GM18498 (cell line): ENCODE measurements at regions not wholly inside any gene's neighbourhood (a gene's known extent, or its start where the extent isn't known, plus 50 kb on each side); places are given as distances from the start of the nearest gene placed in this dataset.
A peak's percentile ranks its signal among the peaks of the same experiment; 100 is the strongest.

Experiments used
- ATAC-seq: cut with Tn5 transposase; IDR thresholded peaks from one replicate; pipeline ENCODE4 v1.9.1; 2021; ENCODE audit warnings: mild to moderate bottlenecking, moderate library complexity; ENCODE audit not compliant: unreplicated experiment

DNA sequence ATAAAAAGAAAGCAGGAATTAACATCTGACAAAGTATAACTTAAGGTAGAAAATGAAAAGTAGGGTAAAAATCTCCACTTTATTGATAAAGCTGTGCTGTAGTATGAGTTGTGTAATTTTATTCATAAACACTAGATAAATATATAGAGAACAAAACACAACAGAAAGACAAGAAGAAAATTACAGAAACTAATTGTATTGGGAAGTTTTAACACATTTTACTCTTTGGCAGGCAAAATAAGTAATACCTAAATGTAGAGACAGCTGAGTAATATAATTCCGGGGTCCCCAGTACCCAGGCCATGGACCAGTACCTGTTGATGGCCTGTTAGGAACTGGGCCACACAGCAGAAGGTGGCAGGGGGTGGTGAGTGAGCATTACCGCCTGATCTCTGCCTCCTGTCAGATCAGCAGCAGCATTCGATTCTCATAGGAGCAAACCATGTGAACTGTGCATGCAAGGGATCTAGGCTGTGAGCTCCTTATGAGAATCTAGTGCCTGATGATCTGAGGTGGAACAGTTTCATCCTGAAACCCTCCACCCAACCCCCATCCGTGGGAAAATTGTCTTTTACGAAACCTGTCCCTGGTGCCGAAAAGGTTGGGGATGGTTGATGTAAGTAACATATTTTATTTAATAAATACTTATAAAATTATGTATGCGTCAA, 84.4 kb upstream of the ETV6 start:
- peak; percentile 39 for ATAC-seq

DNA sequence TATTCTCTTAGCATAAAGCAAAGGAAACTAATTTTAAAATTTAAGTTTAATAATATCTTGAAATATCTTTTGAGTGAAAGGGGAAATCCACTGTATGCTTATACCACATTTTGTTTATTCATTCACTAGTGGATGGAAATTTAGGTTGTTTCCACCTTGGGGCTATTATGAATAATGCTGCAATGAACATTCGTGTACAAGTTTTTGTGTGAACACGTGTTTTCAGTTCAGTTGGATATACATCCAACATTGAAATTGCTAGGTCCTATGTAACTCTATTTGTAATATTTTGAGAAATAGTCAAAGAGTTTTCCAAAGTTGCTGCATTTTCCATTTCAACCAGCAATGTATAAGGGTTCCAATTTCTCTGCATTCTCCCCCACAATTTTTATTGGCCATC, 83.7 kb upstream of the ETV6 start:
- ATAC-seq, result no peak

DNA sequence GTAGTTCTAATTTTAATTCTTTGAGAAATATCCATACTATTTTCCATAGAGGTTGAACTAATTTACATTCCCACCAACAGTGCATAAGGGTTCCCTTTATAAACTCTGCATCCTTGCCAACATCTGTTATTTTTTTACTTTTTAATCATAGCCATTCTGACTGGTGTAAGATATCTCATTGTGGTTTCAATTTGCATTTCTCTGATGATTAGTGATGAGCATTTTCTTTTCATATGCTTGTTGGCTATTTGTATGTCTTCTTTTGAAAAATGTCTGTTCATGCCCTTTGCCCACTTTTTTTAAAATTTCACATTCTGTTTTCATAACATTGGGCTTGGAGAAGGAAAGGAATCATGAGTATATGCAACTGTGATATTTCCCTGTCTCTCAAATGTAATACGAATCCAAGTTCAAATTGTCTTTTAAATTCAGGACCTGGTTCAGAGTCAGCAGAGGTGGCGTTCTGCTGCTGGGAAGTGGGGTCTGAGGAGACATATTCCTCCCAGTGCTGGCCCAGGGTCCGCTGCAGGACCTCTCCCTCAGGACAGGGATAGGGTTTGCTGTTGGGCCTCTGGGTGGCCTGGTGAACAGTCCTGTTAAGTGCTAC, 81.2 kb upstream of the ETV6 start:
- no peak for ATAC-seq

DNA sequence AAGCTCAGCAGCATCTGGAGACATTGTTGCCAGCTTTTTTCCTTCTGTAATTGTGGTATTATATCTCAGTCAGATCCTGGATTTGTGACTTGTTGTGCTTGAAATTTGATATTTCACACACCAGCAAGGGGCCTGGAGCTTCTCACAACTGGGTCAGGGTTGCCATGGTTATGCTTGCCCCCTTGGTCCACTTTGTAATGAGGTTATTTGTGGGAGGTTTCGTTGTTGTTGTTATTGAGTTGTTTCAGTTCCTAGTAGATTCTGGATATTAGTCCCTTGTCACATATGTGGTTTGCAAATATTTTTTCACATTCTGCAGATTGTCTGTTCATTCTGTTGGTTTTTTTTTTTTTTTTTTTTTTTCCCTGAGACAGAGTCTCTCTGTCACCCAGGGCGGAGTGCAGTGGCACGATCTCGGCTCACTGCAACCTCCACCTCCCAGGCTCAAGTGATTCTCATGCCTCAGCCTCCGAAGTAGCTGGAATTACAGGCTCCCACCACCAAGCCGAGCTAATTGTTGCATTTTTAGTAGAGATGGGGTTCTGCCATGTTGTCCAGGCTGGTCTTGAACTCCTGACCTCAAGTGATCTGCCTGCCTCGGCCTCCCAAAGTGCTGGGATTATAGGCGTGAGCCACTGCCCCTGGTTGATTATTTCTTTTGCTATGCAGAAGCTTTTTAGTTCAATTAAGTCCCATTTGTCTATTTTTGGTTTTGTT, 80.6 kb upstream of the ETV6 start:
- peak; percentile 88 for ATAC-seq

DNA sequence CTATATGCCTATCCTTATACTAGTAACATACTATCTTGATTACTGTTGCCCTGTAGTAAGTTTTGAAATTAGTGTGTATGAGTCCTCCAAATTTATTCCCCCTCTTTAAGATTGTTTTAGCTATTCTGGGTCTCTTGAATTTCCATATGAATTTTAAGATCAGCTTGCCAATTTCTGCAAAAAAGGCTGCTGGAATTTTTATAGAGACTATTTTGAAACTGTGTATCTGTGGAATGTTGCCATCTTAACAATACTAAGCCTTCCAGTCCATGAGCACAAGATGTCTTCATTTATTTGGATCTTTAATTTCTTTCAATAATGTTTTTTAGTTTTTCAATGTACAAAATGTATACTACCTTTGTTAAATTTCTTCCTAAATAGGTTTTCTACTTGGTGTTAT, 79.8 kb upstream of the ETV6 start:
- ATAC-seq, result no peak

DNA sequence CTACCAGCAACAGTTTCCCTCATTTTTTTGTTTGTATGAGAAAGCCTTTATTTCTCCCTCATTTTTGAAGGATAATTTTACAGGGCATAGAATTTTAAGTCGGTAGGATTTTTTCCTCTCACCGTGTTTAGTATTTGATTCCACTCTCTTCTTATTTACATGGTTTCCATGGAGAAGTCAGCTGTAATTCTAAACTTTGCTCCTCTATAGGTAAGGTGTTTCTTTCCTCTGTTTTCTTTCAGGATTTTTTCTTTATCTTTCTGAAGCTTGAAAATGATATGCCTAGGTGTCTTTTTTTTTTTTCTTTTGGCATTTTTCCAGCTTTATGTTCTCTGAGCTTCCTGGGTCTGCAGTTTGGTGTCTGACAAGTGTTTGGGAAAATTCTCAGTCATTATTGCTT, 75.6 kb upstream of the ETV6 start:
- no peak for ATAC-seq

DNA sequence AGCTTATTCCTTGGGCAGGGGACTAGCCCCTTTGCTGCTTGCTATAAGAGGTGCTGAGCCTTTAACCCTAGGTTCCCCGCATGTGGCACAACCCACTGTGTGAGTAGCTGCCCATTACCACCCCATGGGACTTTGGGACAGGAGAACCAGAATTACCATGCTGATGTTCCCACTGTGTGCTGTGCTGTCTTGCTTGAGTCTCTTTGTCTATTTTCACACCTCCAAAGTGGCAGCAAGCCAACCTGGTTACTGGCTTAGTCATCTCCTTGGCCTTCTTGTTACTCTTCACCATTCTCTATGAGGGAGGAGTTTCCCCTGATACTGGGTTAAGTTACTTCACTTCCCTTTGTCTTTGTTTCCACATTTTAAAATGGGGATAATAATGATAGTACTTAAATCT, 73.4 kb upstream of the ETV6 start:
- peak; percentile 59 for ATAC-seq

DNA sequence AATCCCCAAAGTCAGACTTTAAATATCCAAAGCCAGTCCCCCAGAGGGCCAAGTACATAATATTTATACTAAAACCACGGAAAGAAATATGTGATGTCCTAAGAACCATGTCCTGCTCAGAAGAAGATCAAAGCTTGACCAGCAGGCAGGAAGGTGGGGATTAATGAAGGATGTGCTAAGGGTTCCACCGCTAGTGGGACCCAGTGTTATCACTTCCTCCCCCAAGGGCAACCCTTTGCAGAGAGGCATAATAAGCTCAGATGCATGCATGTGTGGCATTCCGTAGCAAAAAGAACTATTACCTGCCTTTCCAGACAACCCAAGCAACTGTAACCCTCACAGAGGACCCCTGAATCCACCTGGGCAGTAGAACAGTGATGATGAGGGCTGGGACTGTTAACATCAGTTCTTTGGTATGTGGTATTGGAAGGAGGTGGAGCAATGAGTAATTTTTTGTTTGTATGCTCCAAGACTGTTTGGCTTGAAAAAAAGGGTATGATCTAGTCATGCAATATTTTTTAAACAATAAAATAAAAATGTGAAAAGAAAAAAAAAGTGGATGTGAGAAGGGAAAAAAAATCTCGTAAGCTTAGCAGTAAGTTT, 71.7 kb upstream of the ETV6 start:
- no peak for ATAC-seq

DNA sequence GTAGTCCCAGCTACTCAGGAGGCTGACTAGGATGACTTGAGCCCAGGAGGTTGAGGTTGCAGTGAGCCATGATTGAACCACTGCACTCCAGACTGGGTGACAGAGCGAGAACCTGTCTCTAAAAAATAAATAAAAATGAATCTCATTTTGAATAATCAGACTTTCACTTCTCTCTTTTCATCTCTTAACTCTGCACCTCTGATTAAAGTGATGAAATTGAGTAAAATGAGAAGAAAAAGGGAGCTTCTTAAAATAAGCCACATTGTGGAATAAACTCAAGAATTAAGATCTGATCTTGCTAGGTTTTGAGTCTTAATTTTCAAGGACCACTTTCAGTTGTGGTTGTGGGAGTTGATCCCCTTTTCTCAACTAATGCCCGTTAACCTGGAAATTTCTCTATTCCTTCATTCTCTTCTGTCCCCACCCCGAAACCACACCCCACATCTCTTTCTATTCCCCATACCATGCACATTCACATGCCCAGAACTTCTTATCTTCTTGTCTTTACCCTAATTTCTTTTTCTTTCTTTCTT, 70.9 kb upstream of the ETV6 start:
- peak; percentile 53 for ATAC-seq

DNA sequence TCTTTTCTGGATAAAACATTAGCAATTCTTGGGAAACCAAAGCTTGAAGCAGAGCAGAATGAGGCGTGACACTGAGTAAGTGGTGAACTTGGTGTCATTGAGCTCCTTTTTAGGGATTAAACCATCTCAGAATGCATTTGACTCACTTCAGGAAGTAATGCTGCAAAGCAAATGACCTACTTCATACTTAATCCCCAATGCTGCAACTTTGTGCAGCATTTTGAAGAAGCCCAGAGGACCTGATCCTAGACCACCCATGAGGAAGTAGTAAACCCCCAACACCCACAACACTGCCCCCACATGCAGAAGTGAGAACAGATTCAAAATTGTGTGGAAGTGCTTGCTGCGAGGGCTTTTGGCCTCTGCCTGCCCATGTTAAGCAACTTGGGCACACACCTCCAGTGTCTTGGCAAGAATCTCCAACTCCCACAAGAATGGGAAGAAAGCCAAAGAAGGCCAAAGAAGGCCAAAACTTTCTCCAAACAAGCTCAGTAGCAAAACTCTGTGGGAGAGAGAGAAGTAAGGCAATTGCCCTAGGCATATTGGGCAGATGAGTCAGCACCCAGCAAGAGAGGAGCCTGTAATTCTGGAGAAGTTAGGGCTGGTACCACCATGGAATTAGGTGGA, 69.2 kb upstream of the ETV6 start:
- no peak for ATAC-seq

DNA sequence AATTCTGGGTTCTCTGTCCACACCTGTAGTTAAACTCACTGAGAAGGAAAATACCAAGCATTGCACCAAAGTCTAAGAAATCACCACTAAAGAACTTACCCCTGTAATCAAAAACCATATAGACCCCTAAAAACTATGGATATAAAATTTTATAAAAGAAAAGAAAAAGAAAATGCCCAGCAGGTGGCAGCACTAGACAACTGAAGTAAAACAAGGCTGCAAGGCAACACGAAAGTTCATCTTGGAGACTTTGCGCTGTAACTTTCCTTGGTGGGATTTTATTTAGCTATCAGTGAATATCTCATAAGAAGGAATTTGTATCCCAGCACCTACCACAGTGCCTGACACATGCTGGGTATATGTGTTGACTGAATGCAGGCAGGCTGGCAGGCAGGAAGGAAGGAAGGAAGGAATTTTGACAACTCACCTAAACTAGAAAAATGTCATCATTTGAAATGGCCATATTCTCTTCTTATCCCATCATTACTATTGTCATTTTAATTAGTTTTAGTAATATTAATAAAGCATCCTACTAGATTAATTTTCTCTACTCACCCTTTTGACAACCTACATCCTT, 68.2 kb upstream of the ETV6 start:
- ATAC-seq, result no peak

DNA sequence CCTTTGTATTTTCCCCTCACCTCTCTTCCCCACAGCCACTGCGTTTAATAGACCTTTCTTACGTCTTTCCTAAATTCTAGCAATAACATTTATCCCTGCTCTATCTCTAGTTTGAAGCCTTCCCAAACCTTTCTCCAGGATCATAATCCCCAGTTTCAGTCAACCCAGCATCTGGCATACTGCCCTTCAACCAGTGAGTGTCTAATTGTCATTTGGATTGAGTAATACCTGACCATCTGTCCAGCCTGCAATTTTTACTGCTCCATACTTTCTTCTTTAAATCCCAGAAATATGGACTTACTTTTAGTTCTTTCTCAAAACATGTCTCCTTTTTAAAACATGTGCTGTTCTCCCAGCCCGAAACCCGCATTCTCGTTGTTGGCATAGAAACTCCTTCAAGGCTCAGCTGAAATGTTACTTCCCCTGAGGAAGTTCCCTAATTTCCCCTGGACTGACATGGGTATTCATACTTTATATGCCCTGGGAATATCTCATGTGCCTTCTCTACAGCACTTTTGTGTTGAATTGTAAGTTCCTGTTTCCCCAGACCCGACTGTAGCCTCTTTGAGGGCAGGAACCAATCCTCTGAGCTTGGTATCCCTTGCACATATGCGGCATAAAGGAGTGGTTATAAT, 65.1 kb upstream of the ETV6 start:
- no peak for ATAC-seq

DNA sequence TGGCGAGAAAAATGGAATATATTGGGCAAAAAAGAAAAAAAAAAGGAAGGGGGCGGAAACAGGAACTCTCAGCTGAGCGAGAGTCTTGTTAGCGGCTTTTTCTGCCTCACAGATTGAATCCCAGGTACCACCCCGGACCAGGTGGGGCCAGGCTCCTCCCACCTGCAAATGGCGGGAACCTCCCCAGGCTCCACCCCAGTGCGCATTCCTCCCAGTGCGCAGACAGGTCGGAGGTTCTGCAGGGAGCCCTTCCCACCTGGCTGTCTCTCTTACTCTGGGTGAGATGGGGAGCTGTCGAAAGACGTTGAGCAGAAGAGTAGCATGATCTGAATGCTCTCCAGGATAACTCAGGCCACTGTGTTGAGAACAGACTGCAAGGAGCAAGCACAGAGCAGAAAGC, 57.0 kb upstream of the ETV6 start:
- no peak for ATAC-seq

DNA sequence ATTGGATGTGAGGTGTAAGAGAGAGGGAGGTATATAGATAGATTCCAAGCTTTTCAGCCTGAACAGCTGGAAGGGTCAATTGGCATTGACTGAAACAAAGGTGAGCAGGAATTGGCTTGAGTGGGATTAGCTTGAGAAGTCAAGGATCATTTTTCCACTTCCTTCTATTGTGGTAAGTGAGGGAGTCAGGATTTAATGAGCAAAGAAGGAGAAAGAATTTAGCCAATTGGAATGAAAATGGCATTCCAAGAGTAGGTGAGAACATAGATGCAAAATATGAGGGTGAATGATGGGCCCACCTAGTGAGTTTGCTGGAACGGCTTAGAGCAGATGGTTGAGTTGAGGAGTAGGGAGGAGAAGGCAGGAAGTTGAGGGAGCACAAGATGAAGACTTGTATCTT, 56.5 kb upstream of the ETV6 start:
- no peak for ATAC-seq

DNA sequence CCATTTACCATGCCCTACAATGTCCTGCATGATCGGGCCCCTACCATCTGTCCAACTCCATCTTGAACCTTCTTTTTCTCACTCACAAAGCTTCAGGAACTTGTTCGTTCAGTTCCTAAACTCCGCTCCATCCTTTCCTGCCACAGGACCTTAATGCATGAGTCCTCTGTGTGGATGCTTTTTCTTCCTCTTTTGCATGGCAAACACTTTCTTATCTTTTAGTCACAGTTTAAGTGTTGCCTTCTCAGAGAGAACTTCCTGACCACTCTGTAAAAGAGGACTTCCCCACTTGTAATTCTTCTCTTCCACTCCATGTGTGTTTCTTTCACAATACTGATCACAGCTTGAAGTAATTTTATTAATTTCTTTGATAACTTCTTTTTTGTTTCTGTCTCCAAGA, 54.4 kb upstream of the ETV6 start:
- ATAC-seq, result no peak

DNA sequence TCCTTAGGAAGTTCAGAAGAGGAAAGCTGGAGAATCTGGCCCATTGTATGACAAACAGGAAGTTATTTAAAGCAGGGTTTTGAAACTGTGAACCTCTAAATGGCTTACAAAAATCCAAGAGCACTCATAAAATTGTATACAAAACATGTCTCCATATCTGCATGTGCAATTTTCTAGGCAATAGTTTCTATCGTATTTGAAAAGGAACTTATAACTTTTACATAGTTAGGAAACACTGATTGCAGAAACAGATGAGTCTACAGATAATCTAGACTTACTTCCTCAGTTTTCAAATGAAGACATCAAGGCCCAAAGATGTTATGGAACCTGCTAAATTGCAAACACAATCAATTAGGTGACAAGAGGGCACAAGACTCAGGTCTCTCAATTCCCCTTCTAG, 53.3 kb upstream of the ETV6 start:
- ATAC-seq, result no peak

DNA sequence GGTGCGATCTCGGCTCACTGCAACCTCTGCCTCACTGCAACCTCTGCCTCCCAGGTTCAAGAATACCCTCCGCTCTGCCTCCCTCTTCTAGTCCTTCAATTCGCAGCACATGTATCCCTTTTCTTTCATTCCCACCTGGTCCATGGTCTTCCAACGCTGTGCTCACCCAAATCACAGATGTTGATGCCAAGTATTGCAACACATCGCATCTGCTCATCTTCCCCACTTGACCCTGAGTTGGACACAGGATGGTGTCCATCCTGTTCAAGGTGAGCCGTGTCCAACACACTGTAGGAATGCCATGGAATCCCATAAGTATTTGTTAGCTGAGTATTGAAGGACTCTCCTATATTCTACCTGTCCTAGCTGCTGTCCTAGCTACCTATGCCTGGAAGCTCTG, 50.6 kb upstream of the ETV6 start:
- no peak for ATAC-seq
